ENCODE measurements at regions not wholly inside any gene's neighbourhood (a gene's known extent, or its start where the extent isn't known, plus 50 kb on each side); places are given as distances from the start of the nearest gene placed in this dataset.

GRCh38 chr9:129464972-129465833, 155.7 kb downstream of the C9orf50 start:
- no peak overlapping the region for H3K9ac ChIP-seq (replicated peaks in 1 of 4; ENCODE audit: extremely low read depth in 1 of 4, low read depth in 3 of 4, low read length in 3 of 4)
- H2AK5ac ChIP-seq (ENCODE audit: low read depth, low read length), result no peak overlapping the region
- no peak overlapping the region for H4K5ac ChIP-seq (ENCODE audit: insufficient read length, low read depth, low read length)
- peak overlapping the region; percentile 84; the same call in 1 of the 2 replicates for H2BK12ac ChIP-seq (ENCODE audit: low read depth, low read length)
- no peak overlapping the region for H2BK120ac ChIP-seq (replicated peaks; ENCODE audit: low read depth, low read length)
- H3K4me2 ChIP-seq (ENCODE audit: insufficient read depth in 1 of 2, low read depth in 2 of 2, low read length in 2 of 2), result no peak overlapping the region
- H3K79me2 ChIP-seq (ENCODE audit: control insufficient read depth in 1 of 2, insufficient read depth in 2 of 2, low read length in 2 of 2), result no peaks in the 10 kb centered on the region
- peak overlapping the region; percentile 32; the same call in 1 of the 2 replicates for H3K18ac ChIP-seq (ENCODE audit: extremely low read depth, low read length)
- H3K56ac ChIP-seq (replicated peaks; ENCODE audit: insufficient read length, low read depth, low read length), result no peak overlapping the region
- TF ChIP-seq KDM1A (IDR thresholded peaks at IDR 0.05; ENCODE audit: borderline replicate concordance, low read length), result peak; percentile 46; the same call in 1 of the 2 replicates
- no peak for TF ChIP-seq MAFK (IDR thresholded peaks at IDR 0.05; ENCODE audit: low read depth, low read length)
- no peak overlapping the region for H2BK5ac ChIP-seq (ENCODE audit: low read depth, low read length)
- no peak overlapping the region; the same call in 1 of the 2 replicates for H2BK15ac ChIP-seq (ENCODE audit: low read length)
- H3K27me3 ChIP-seq (replicated peaks in 1 of 4; ENCODE audit: control insufficient read depth in 3 of 4, extremely low read depth in 1 of 4, insufficient read depth in 3 of 4, low read length in 3 of 4), result peaks cover 0 to 3% (median under 1%) of the 10 kb centered on the region in 4 experiments; a peak in 3 of 7 replicates
- peak overlapping the region; percentile 61; the same call in 1 of the 2 replicates for H2BK20ac ChIP-seq (ENCODE audit: low read length)
- peak overlapping the region; percentile 24 for H3K14ac ChIP-seq (ENCODE audit: insufficient read length)
- peaks cover 8 to 19% (median 13%) of the 10 kb centered on the region in 4 experiments for H3K4me1 ChIP-seq (replicated peaks in 1 of 4; ENCODE audit: control insufficient read depth in 3 of 4, insufficient read depth in 4 of 4, low read length in 3 of 4)
- WGBS, 2 experiments (ENCODE audit: extremely low coverage in 1 of 2, insufficient coverage in 1 of 2, insufficient read length in 1 of 2, insufficient replicate concordance in 2 of 2, low coverage in 1 of 2, low lambda C conversion rate in 2 of 2, missing lambda C conversion rate in 1 of 2), result 89% methylated on average over 22 of the region's 22 CpGs; no CpG with 5 or more reads in 1 of the 2 experiments
- H3K9me3 ChIP-seq (ENCODE audit: insufficient read depth in 2 of 2, low read depth in 1 of 2, low read length in 1 of 2), result no peaks in the 10 kb centered on the region
- no peaks in the 10 kb centered on the region for H3K36me3 ChIP-seq (ENCODE audit: control insufficient read depth in 2 of 4, insufficient read depth in 4 of 4, low read length in 3 of 4)
- peaks cover 0 to 2% of the 10 kb centered on the region in 2 experiments for H4K20me1 ChIP-seq (replicated peaks in 1 of 2; ENCODE audit: control insufficient read depth in 1 of 2, insufficient read depth in 2 of 2, low read length in 2 of 2)
- peak overlapping the region; percentile 35; the same call in 1 of the 2 replicates for H4K8ac ChIP-seq (ENCODE audit: extremely low read depth, insufficient read depth, low read length)
- ChIA-PET POLR2A (ENCODE audit: partially characterized antibody) (interaction anchor here (1.1 to 1.5 kb wide), 2 partner anchors 16 to 19 kb away, joined by 3 read pairs; no protein-coding TSS in a partner anchor), CTCF (ENCODE audit: partially characterized antibody) (interaction anchor here (0.7 to 2.0 kb wide), 12 partner anchors 10 to 295 kb away, joined by 3 to 10 read pairs (median 3); no protein-coding TSS in a partner anchor)
- H3K27ac ChIP-seq (ENCODE audit: low read depth, low read length), result no peak overlapping the region
- DNase-seq (ENCODE audit: low read depth in 1 of 2, low spot score in 2 of 2) (no peak), FAIRE-seq (no peak)
- no peak overlapping the region for H2AFZ ChIP-seq (ENCODE audit: low read length)
- H3K79me1 ChIP-seq (ENCODE audit: low read depth, low read length), result no peaks in the 10 kb centered on the region
- H3K23ac ChIP-seq (ENCODE audit: insufficient read length), result no peak overlapping the region
- peaks cover 4% of the 10 kb centered on the region; the same call in 1 of the 2 replicates for H3K23me2 ChIP-seq (ENCODE audit: low read depth, low read length)
- peak overlapping the region; percentile 32 for H3K4ac ChIP-seq (replicated peaks; ENCODE audit: insufficient read length, low read depth, low read length)
- no peak overlapping the region for H3K4me3 ChIP-seq (ENCODE audit: extremely low read depth in 1 of 4, insufficient read depth in 2 of 4, low read depth in 3 of 4, low read length in 4 of 4)
- no peak overlapping the region for H4K91ac ChIP-seq (replicated peaks; ENCODE audit: insufficient read length, low read length)
